GM18498 (cell line): ENCODE measurements at regions not wholly inside any gene's neighbourhood (a gene's known extent, or its start where the extent isn't known, plus 50 kb on each side); places are given as distances from the start of the nearest gene placed in this dataset.
"Not testable (repeated sequence)": the region's sequence is repeated elsewhere in the genome, so short reads cannot be mapped to it uniquely, and the experiment has no call there.

Source experiments
- ATAC-seq: cut with Tn5 transposase; IDR thresholded peaks from one replicate; pipeline ENCODE4 v1.9.1; 2021; ENCODE audit warnings: mild to moderate bottlenecking, moderate library complexity; ENCODE audit not compliant: unreplicated experiment

DNA sequence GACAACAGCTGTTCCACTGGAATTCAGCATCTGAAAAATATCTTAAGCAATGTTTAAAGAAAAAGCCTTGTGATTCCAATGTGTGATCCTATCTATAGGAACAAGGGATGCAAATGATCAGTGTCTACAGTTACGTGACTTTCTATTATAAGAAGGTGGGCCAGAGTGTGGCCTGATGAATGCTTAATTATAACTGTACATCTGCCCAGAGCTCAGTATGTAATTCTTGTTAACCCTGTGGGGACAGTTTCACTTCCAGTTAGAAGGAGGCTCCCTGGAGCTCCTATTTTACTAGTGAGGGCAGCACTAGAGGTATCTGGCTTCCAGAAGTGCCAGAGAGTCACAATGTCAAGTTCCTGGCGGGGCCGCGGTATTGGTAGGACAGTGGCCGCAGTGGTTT, 288.5 kb downstream of the USP46 start:
- ATAC-seq, result no peak

DNA sequence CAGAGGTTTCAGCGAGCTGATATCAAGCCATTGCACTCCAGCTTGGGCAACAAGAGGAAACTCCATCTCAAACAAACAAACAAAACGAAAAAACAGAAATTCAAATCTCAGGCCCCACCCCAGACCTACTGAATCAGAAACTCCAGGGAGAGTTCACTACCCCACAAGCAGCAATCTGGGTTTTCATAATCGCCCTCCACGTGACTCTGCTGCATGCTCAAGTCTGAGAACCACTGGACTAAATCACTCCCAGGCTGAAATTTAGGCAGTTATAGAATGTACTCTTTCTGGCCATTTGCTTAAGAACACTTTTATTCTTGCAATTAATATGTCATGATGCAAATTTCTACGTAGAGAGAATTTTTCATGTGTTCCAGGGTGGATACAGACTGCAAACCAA, 287.3 kb downstream of the USP46 start:
- no peak for ATAC-seq

DNA sequence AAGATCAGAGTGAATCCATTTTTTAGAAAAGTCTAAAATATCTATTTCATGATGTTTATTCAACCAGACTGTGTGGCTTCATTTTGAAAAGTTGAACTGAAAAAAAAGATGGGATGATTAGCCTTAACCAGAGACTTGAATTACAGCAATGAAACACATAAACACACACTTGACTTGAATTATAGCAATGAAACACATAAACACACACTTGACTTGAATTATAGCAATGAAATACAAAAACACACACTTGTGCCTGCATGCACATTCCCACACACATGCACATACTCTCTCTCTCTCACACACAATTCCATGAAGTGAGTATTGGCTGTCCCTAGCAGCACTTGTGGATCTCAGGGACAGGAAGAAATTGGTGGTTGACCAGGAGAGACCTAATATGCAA, 286.8 kb downstream of the USP46 start:
- no peak for ATAC-seq

DNA sequence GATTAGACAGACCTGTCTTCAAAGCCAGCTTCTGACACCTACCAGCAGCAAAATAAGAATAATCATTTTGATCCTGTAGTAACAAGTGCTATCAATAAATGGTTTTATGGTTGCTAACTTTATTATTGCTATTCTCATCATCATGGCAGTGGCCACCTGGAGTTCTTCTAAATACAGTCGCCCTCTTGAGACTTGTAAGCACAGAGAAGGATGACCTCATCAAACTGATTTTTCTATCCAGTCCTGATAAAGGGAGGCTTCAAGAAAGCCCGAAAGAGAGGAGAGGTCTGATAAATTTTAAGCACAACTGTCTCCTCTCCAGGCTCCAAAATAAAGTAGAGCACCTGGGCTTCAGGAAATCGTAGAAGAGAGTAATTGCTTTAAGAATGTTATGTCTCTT, 286.4 kb downstream of the USP46 start:
- ATAC-seq, result no peak

DNA sequence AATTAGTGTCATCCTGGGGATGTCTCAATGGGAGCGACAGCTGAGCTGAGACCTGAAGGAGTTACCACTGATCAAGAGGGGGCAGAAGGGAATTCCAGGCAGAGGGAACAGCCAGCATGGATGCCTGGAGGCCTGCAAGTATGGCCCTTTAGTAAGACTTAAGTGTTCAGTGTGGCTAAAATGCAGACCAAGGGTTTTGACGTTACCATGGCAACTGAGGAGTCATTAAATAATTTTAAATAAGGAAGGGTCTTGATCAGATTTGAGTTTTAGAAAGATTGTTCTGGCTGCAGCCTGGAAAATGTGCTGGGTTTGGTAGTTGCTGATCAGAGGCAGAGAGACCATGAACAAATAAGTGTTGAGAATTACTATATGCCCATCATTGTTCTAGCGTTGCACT, 285.5 kb downstream of the USP46 start:
- no peak for ATAC-seq

DNA sequence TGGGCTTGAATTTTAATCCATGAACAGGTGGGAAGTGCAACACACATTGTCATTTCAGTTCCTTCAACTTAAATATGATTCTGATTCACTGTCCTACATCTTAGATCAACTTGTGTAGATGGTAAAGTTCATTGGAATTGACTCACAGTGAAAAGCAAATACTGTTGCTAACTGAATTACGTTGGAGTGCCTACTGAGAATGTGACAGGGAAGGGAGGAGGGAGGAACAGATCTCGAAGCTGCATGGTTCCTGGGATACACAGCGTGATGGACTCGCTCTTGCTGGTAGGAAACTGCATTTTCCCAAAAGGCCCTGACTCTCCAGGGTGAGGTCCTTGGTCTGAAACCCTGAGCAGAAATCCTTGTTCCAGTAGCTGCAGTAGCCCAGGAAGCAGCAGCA, 284.2 kb downstream of the USP46 start:
- no peak for ATAC-seq

DNA sequence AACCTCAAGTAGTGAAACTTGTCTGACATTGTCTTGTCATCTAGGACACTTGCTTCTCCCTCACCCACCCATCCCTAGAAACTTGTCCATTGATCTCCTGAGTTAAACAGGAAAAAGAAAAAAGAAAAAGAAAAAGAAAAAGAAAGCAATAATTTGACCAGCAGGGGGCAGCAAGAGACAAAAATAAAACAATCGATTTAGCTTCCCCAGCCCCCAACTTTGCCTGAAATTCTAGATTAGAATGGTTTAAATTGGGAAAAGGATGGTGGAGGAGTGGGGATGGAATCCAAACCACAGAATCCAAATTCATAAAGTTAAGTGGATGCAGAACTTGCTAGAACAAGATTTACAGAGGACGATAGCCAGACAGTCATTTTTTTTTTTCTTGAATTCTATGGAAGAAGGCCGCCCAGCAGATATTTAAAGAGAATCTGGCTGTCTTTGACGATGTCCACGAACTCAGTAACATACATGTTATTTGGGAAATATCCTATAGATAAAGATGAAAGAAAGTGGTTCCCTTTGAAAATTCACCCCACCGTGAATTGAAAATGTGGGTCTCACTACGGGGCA, 282.9 kb downstream of the USP46 start:
- ATAC-seq, result no peak

DNA sequence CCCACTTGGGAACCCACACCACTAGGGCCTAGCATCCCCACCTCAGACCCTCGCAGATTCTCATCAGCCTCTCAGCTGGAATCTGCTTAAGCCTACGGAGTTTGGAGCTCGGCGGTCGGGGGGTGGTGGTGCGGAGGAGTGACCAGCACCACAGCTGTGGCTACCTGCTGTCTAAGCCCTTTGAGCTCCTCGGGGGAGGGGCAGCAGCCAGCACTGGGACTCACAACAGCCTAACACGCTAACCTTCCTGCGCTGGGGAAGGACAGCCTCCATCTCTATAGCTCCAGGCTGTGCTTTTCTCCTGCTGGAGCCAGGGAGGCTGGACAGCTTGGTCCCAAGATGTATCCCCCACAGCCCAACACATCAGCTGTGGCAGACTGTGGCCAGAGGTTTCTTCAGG, 281.5 kb downstream of the USP46 start:
- ATAC-seq, result no peak

DNA sequence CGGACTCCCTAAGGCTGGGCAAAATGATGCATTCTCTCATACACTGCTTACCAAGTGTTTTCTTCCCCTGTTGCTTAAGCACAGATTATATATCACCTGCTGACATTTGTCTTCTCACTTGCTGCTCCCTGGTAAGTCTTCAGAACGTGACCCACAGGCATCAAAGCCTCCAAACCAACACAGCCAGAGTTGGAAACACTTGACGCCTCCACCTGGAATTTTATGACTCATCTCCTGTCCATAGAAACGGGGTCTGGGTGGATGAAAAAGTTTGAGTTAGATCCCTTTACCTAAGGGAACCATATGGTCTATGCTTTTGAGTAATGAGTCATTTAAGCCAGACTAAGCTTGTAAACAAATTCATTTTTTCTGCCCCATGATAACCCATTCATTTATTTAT, 251.6 kb downstream of the USP46 start:
- ATAC-seq, result no peak

DNA sequence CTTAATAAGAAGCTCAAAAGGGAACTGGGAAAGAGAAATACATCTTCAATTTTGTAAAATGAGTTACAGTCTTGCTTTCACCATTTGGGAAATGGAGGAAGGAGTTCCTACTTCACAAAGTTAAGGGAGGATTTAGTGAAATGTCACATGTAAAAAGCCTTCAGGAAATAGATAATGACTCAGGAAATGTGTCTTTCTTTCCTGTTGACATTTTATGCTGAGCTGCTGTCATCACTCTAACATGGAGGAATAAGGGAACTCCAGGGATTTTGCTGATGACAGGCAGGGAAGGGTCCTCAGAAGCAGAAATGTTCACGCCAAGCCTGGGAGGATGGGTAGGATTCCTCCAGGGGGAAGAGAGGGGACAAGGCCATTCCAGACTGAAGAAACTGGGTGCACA, 251.1 kb downstream of the USP46 start:
- ATAC-seq, result no peak

DNA sequence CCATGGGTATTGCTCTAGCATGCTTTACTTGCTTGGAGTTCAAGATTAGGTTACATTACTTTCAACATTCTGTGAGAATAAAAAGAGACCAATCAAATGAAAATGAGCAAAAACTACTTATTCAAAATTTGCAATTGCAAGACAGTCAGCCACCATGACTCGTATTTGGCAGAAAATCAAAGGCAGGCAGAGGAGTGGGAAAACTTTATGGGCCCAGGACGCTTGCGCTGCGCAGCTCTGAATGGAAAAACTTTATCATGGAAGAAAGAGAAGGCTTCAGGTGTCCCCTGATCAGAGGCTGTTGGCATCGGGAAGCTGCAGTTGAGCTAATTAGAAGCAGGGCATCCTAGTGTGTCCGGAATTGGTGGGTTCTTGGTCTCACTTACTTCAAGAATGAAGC, 250.6 kb downstream of the USP46 start:
- ATAC-seq, result no peak

DNA sequence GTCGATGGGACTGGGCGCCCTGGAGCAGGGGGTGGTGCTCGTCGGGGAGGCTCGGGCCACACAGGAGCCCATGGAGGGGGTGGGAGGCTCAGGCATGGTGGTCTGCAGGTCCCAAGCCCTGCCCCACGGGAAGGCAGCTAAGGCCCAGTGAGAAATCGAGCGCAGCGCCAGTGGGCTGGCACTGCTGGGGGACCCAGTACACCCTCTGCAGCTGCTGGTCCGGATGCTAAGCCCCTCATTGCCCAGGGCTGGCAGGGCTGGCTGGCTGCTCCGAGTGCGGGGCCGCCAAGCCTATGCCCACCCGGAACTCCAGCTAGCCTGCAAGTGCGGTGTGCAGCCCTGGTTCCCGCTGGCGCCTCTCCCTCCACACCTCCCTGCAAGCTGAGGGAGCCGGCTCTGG, 249.3 kb downstream of the USP46 start:
- not testable (repeated sequence) for ATAC-seq

DNA sequence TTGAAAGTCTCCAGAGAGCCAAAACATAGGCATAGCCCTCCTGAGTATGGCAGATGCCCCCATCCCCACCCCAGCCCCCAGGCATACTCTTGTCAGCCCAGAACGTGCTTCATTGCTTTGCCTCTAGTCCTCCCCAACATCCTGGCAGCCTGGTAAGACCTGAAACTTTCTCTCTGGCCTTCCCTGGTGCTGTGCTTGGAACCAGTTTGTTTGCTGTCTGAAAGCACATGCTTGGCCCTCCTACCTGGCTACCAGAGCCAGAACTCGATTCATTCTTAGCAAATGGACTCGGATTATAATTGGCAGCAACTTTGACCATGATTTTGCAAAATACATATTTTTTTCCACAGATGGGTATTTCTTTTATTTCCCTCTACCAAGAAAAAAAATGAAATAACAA, 248.1 kb downstream of the USP46 start:
- no peak for ATAC-seq

DNA sequence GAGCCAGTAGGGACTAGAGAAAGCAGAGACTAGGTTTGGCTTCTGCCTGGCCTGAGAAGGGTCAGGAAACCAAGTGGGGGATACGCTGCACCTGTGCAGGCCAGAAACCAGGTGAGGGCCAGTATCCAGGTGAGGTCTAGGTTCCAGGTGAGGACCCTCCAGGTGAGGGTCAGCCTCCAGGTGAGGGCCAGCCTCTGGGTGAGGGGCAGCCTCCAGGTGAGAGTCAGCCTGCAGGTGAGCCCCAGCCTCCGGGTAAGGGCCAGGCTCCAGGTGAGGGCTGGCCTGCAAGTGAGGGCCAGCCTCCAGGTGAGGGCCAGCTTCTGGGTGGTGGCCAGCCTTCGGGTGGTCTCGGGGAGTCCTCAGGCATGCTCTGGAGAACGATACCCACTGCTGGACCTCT, 238.8 kb downstream of the USP46 start:
- no peak for ATAC-seq

DNA sequence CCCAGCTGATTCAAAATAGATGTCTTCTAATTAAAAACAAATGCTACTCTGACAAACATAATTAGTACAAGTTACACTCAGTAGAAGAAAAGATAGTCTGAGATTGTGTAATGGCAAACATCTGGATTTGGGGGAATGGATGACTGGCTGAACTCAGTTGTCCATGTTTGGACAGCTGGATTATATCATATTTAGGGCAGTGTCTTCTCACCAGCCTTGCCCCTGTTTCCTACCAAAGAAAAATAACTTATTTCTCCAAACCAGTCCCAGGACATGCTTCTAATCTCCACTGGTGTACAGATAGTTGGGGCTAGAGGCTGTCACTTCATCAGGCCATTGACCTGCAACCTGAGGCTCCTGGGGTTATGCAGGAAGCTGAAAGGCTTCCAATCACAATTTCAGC, 237.3 kb downstream of the USP46 start:
- ATAC-seq, result no peak

DNA sequence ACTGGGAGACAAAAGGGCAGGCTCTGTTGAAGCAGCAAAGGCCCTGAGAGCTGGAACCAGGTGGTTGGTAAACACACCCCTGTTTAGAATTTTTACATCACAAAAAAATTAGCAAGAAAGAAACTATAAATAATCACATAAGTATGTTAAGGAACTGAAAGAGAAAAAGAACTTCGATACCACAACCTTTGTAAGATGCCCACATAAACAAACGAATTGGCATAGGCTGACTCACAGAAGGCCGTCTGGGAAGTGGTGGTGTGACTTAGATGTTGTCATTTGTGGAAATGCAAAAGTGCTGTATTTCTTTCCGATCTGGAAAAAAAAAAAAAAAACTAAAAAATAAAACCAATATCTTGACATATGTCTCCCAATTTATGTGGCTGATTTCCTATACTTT, 235.1 kb downstream of the USP46 start:
- peak; percentile 71 for ATAC-seq

DNA sequence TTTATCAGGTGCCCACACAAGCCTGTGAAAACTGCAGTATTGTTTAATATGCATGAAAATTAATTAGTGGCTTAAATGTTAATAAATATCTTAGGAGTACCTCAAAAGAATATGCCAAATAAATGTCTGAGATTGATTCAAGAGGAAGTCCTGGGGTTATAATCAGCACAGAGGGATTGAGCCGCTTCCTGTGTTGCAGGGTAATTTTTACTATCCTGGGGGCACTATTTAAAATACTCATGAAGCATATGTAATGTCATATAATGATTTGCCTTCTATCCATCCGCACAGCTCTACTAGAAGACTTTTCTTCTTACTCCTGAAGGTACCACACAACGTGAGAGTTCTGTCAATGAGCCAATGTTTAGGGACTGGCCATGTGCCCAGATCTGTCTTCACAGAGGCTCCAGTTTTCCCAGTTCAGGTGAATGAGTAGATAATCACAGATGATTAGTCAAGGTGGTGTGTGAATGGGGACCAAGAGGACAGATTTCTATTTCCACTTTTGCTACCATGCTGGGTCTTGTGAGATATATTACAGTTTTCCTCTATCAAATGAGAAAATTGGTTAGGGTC, 233.3 kb downstream of the USP46 start:
- ATAC-seq, result no peak

DNA sequence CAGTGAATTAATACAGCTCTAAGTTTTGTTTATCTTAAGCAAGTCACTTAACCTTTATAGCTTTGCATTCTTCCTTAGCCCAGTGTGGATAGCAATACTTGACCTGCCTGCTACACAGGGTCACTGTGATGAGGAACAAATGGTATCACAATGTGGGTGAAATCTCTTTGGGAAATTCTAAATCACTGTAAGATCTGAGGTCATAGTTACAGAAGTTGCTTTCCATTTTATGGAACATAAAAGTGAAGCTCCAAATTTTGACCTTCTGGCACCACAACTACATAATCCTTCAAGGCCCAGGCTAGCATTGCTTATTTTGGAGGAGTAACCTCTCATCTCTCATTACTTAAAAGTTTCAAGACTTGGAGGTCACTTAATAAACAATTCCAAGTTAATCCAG, 227.7 kb downstream of the USP46 start:
- ATAC-seq, result no peak

DNA sequence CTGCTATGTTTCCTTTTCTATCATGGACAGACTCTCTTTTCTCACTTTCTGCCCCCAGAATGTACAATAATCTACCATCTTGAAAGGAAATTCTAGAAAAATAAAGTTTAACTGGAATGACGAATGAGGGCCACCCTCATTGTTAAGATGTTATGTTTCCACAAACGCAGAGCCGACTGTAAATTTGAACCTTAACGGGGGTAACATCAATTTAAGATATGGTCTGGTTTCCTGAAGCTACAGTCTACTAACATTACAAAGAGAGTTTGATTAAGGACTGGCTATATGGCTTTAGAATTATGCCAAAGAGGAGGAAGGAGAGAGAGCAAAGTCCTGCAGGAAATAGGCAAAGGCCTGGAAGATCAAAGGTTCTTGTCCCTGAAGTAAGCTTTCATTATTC, 227.2 kb downstream of the USP46 start:
- no peak for ATAC-seq

DNA sequence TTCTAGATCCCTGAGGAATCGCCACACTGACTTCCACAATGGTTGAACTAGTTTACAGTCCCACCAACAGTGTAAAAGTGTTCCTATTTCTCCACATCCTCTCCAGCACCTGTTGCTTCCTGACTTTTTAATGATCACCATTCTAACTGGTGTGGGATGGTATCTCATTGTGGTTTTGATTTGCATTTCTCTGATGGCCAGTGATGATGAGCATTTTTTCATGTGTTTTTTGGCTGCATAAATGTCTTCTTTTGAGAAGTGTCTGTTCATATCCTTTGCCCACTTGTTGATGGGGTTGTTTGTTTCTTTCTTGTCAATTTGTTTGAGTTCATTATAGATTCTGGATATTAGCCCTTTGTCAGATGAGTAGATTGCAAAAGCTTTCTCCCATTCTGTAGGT, 216.6 kb downstream of the USP46 start:
- ATAC-seq, result not testable (repeated sequence)

DNA sequence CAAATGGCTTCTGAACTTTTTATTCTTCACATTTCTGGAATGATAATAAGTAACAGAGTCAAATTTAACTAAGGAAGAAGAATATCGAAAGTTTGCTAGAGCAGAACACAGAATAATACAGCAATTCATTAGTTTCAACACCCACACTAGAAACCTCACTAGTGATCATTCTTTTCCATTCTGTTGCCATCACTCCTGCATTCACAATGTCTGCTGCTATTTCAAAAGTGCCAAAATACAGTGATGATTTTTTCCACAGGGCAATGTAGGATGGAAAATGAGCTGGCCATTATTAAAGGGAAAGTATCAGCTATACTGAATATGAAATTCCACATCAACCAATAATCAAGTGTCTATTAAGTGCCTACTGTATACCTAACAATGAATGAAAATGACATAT, 186.7 kb downstream of the USP46 start:
- no peak for ATAC-seq

DNA sequence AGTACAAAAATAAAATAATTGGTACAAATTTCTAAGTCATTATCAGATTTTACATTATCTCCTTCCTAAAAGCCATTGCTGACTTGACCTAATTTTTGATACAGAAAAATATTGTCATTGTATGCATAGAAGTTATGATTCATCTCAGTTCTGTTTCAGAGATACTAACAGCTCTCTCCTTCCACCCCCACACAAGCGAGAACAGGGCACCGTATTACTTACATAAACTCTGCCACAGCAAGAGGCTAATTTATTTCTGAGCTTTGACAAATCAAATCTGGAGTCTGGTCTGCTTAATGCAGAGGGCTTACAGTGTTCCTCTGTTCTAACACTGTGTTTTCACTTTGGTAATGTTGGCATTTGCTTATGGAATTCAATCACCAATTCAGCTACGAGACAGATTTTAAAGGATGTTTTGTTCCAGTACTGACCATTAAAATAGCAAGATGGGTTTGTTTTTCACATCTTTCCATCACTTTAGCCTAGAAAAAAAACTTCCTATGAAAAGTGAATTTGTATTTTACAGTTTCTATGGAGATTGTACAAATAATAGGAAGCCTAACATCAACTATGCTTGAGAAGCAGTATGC, 181.8 kb downstream of the USP46 start:
- ATAC-seq, result no peak
